ENCODE measurements at regions not wholly inside any gene's neighbourhood (a gene's known extent, or its start where the extent isn't known, plus 50 kb on each side); places are given as distances from the start of the nearest gene placed in this dataset.

- H3K36me3 Mint-ChIP-seq: no peaks in the 10 kb centered on the region
- no peak overlapping the region for H3K27ac Mint-ChIP-seq
- DNase-seq (no peak), ATAC-seq (ENCODE audit: low read depth in 2 of 2) (no peak)
- H3K27me3 Mint-ChIP-seq: no peaks in the 10 kb centered on the region
- H3K4me1 Mint-ChIP-seq: no peaks in the 10 kb centered on the region
- no peak overlapping the region for H3K4me3 Mint-ChIP-seq
- no peaks in the 10 kb centered on the region for H3K9me3 Mint-ChIP-seq
Measured at GRCh38 chr10:108097258-108097657, 932.8 kb upstream of the SORCS1 start.

- H3K4me3 Mint-ChIP-seq: no peak overlapping the region
- H3K27ac Mint-ChIP-seq: no peak overlapping the region
- DNase-seq (no peak), ATAC-seq (ENCODE audit: low read depth in 2 of 2) (no peak)
- H3K4me1 Mint-ChIP-seq: no peaks in the 10 kb centered on the region
- no peaks in the 10 kb centered on the region for H3K27me3 Mint-ChIP-seq
- H3K36me3 Mint-ChIP-seq: no peaks in the 10 kb centered on the region
- H3K9me3 Mint-ChIP-seq: no peaks in the 10 kb centered on the region
Measured at GRCh38 chr10:108095932-108096925, 931.7 kb upstream of the SORCS1 start.

DNA sequence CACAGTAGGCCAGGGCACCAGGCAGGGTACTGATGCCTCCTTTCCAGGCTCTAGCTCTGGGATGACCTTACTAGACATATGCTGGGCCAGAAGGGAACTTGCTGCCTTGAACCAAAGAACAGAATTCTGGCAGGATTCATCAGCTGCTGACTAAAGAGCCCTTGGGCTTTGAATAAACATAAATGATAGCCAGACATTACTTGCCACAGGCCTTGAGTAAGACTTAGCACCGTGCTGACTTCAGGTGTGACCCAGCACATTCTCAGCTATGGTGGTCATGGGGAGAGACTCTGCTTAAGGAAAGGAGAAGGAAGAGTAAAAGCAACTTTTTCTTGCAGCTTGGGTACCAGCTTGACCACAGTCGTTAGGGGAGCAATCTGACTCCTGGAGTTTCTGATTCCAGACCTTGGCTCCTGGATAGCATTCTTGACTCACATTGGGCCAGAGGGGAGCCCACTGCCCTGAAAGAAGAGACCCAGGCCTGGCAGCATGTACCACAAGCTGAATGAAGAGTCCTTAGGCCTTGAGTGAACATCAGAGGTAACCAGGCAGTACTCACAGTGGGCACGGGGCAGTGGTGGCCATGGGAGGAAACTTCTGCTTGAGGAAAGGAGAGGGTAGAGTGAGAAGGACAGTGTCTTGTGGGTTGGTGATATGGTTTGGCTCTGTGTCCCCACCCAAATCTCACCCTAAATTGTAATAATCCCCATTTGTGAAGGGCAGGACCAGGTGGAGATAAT is 926.1 kb upstream of the SORCS1 start:
- Mint-ChIP-seq H3K27ac (no peak overlapping the region), H3K36me3 (no peaks in the 10 kb centered on the region), H3K4me1 (no peaks in the 10 kb centered on the region), H3K9me3 (peaks cover 0 to 4% (median 0%) of the 10 kb centered on the region in 7 donors), H3K4me3 (no peak overlapping the region), H3K27me3 (no peaks in the 10 kb centered on the region)
- ATAC-seq (ENCODE audit: low read depth in 2 of 2) (no peak), DNase-seq (no peak)

DNA sequence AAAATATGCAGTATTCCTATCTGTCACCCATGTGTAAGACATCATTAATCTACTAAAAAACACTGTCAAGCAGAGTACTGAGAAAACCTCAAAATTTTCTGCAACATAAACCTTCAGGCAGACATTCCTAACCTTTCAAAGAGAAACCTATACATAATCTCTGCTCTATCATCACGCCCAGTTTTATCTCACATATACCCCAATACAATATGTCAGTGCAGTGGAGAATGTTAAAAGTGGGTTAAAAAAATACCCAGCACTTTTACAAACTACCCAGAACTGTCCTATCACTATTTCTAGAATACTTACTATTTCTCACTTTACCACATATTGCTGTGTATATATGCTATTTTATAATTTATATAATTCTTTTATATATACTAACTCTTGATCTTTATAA is 922.0 kb upstream of the SORCS1 start:
- H3K4me3 Mint-ChIP-seq: no peak overlapping the region
- no peak for ATAC-seq (ENCODE audit: low read depth in 2 of 2)
- no peaks in the 10 kb centered on the region for H3K4me1 Mint-ChIP-seq
- H3K36me3 Mint-ChIP-seq: no peaks in the 10 kb centered on the region
- H3K27ac Mint-ChIP-seq: no peak overlapping the region
- no peak for DNase-seq
- peaks cover 0 to 4% (median 0%) of the 10 kb centered on the region in 7 donors for H3K9me3 Mint-ChIP-seq
- no peaks in the 10 kb centered on the region for H3K27me3 Mint-ChIP-seq

DNA sequence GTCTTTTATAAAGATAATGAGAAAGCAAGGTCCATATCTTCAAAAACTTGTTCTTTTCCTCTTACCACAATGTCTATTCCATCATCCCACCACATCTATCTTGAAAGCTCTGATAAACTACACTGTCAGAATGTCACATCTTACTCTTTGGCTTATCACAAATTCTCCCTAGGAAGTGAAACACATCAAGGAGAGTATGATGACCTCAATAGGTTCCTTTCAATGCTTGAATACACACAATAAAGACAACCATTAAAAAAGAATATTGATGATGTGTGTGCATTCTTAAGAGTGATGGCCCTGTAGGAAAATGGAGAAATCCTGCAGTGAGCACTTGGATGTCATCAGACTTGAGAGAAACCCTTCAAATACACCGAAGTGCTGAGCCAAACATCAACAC is 918.1 kb upstream of the SORCS1 start:
- DNase-seq: no peak
- Mint-ChIP-seq H3K36me3 (no peaks in the 10 kb centered on the region), H3K4me1 (no peaks in the 10 kb centered on the region), H3K27ac (no peak overlapping the region), H3K4me3 (no peak overlapping the region), H3K27me3 (no peaks in the 10 kb centered on the region), H3K9me3 (peaks cover 0 to 2% (median 0%) of the 10 kb centered on the region in 7 donors)
- no peak for ATAC-seq (ENCODE audit: low read depth in 2 of 2)

GRCh38 chr10:108078263-108078662 is 913.8 kb upstream of the SORCS1 start:
- no peak overlapping the region for H3K4me3 Mint-ChIP-seq
- ATAC-seq (ENCODE audit: low read depth in 2 of 2): no peak
- peaks cover 0 to 4% (median 0%) of the 10 kb centered on the region in 7 donors for H3K9me3 Mint-ChIP-seq
- no peak overlapping the region for H3K27ac Mint-ChIP-seq
- H3K27me3 Mint-ChIP-seq: no peaks in the 10 kb centered on the region
- no peaks in the 10 kb centered on the region for H3K4me1 Mint-ChIP-seq
- H3K36me3 Mint-ChIP-seq: no peaks in the 10 kb centered on the region
- DNase-seq: no peak

GRCh38 chr10:108072466-108072865 is 908.0 kb upstream of the SORCS1 start:
- Mint-ChIP-seq H3K36me3 (no peaks in the 10 kb centered on the region), H3K4me1 (no peaks in the 10 kb centered on the region), H3K9me3 (peaks cover 0 to 4% (median 0%) of the 10 kb centered on the region in 7 donors), H3K27ac (no peak overlapping the region), H3K27me3 (no peaks in the 10 kb centered on the region), H3K4me3 (no peak overlapping the region)
- DNase-seq (no peak), ATAC-seq (ENCODE audit: low read depth in 2 of 2) (no peak)

- Mint-ChIP-seq H3K27ac (no peak overlapping the region), H3K36me3 (no peaks in the 10 kb centered on the region), H3K4me3 (no peak overlapping the region), H3K4me1 (no peaks in the 10 kb centered on the region), H3K27me3 (no peaks in the 10 kb centered on the region), H3K9me3 (peaks cover 0 to 6% (median 1%) of the 10 kb centered on the region in 7 donors)
- ATAC-seq (ENCODE audit: low read depth in 2 of 2): no peak
- DNase-seq: no peak
Measured at GRCh38 chr10:108070789-108071188, 906.3 kb upstream of the SORCS1 start.

- no peaks in the 10 kb centered on the region for H3K36me3 Mint-ChIP-seq
- H3K4me3 Mint-ChIP-seq: no peak overlapping the region
- H3K4me1 Mint-ChIP-seq: no peaks in the 10 kb centered on the region
- peaks cover 0 to 8% (median 4%) of the 10 kb centered on the region in 7 donors for H3K9me3 Mint-ChIP-seq
- H3K27ac Mint-ChIP-seq: no peak overlapping the region
- ATAC-seq (ENCODE audit: low read depth in 2 of 2) (no peak), DNase-seq (no peak)
- H3K27me3 Mint-ChIP-seq: no peaks in the 10 kb centered on the region
Measured at GRCh38 chr10:108069096-108069495, 904.6 kb upstream of the SORCS1 start.

GRCh38 chr10:108064746-108065260 is 900.3 kb upstream of the SORCS1 start:
- Mint-ChIP-seq H3K36me3 (no peaks in the 10 kb centered on the region), H3K9me3 (peaks cover 0 to 8% (median 2%) of the 10 kb centered on the region in 7 donors), H3K27me3 (no peaks in the 10 kb centered on the region), H3K4me1 (no peaks in the 10 kb centered on the region), H3K4me3 (no peak overlapping the region), H3K27ac (no peak overlapping the region)
- no peak for ATAC-seq (ENCODE audit: low read depth in 2 of 2)
- DNase-seq: no peak

DNA sequence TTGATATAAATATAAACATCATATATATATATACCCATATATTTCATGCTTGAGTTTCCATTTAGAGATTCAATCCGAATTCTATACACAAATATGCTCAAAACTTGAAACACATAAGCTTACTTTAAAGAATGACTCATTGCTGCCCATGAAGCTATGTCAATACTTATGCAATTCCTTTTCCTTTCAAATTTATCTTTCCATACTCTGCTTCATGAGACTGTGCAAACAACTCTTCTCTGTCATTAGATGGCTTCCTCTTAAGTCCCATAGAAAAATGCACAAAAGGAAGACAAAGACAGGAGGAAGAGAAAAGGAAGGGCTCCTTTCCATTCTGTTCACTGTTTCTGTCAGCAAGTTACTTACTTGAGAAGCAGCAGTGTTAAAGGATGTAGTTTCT is 895.7 kb upstream of the SORCS1 start:
- Mint-ChIP-seq H3K27me3 (no peaks in the 10 kb centered on the region), H3K36me3 (no peaks in the 10 kb centered on the region), H3K27ac (no peak overlapping the region), H3K9me3 (peaks cover under 1 to 10% (median 3%) of the 10 kb centered on the region in 7 donors), H3K4me1 (no peaks in the 10 kb centered on the region), H3K4me3 (no peak overlapping the region)
- ATAC-seq (ENCODE audit: low read depth in 2 of 2): no peak
- DNase-seq: no peak

DNA sequence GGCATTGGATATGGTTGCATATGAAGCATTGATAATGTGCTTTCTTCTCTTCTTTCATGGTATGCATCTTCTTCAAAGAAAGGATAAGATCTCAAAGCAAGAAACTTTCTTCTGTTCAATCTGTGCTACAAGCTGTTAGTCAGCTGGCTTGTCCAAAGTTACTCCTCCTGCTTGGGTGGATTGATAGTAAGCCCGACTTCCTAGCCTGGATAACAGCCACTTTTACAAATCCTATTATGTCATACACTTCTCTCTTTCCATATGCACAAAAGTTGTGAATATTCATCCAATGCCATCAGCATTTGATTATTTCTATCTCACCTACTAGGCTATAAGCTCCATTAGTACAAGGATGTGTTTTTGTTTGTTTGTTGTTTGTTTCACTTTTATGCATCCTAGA is 891.0 kb upstream of the SORCS1 start:
- ATAC-seq (ENCODE audit: low read depth in 2 of 2): no peak
- H3K9me3 Mint-ChIP-seq: peaks cover 2 to 15% (median 5%) of the 10 kb centered on the region in 7 donors
- H3K27ac Mint-ChIP-seq: no peak overlapping the region
- DNase-seq: no peak
- H3K27me3 Mint-ChIP-seq: no peaks in the 10 kb centered on the region
- no peaks in the 10 kb centered on the region for H3K4me1 Mint-ChIP-seq
- no peaks in the 10 kb centered on the region for H3K36me3 Mint-ChIP-seq
- no peak overlapping the region for H3K4me3 Mint-ChIP-seq

GRCh38 chr10:108052981-108053380 is 888.5 kb upstream of the SORCS1 start:
- no peaks in the 10 kb centered on the region for H3K4me1 Mint-ChIP-seq
- H3K4me3 Mint-ChIP-seq: no peak overlapping the region
- H3K27me3 Mint-ChIP-seq: no peaks in the 10 kb centered on the region
- H3K36me3 Mint-ChIP-seq: no peaks in the 10 kb centered on the region
- DNase-seq (no peak), ATAC-seq (ENCODE audit: low read depth in 2 of 2) (no peak)
- H3K9me3 Mint-ChIP-seq: peaks cover 2 to 15% (median 5%) of the 10 kb centered on the region in 7 donors
- no peak overlapping the region for H3K27ac Mint-ChIP-seq

- ATAC-seq (ENCODE audit: low read depth in 2 of 2) (no peak), DNase-seq (no peak)
- Mint-ChIP-seq H3K36me3 (no peaks in the 10 kb centered on the region), H3K27me3 (no peaks in the 10 kb centered on the region), H3K4me3 (no peak overlapping the region), H3K27ac (no peak overlapping the region), H3K4me1 (no peaks in the 10 kb centered on the region), H3K9me3 (peaks cover 2 to 17% (median 5%) of the 10 kb centered on the region in 7 donors)
Measured at GRCh38 chr10:108051218-108051617, 886.7 kb upstream of the SORCS1 start.

Data from naive B cell (primary cell).